HG03354 (cell line): ENCODE measurements at regions not wholly inside any gene's neighbourhood (a gene's known extent, or its start where the extent isn't known, plus 50 kb on each side); places are given as distances from the start of the nearest gene placed in this dataset.

ENCODE experiments used
- ATAC-seq: cut with Tn5 transposase; IDR thresholded peaks from one replicate; pipeline ENCODE4 v1.9.1; 2021; ENCODE audit warnings: mild to moderate bottlenecking; ENCODE audit not compliant: unreplicated experiment, poor library complexity, severe bottlenecking

- no peak for ATAC-seq
Observed at GRCh38 chr3:105923140-105923539, 54.3 kb upstream of the CBLB start.

- peak; percentile 66 for ATAC-seq
Observed at GRCh38 chr3:105927741-105928140, 58.9 kb upstream of the CBLB start.

- ATAC-seq: no peak
Observed at GRCh38 chr3:105930733-105931132, 61.9 kb upstream of the CBLB start.

GRCh38 chr3:105931500-105931899 is 62.7 kb upstream of the CBLB start:
- no peak for ATAC-seq

GRCh38 chr3:105933871-105934270 is 65.1 kb upstream of the CBLB start:
- no peak for ATAC-seq

- ATAC-seq: no peak
Observed at GRCh38 chr3:105938101-105938500, 69.3 kb upstream of the CBLB start.

GRCh38 chr3:105938806-105939205 is 70.0 kb upstream of the CBLB start:
- no peak for ATAC-seq

GRCh38 chr3:105944276-105944675 is 75.5 kb upstream of the CBLB start:
- ATAC-seq: no peak

- no peak for ATAC-seq
Observed at GRCh38 chr3:105944721-105945120, 75.9 kb upstream of the CBLB start.

- no peak for ATAC-seq
Observed at GRCh38 chr3:105948101-105948500, 79.3 kb upstream of the CBLB start.

- no peak for ATAC-seq
Observed at GRCh38 chr3:105950881-105951600, 82.2 kb upstream of the CBLB start.

- ATAC-seq: no peak
Observed at GRCh38 chr3:105953831-105954230, 85.0 kb upstream of the CBLB start.

- ATAC-seq: no peak
Observed at GRCh38 chr3:105956306-105956705, 87.5 kb upstream of the CBLB start.

- ATAC-seq: no peak
Observed at GRCh38 chr3:105957722-105958121, 88.9 kb upstream of the CBLB start.

GRCh38 chr3:105958237-105959000 is 89.6 kb upstream of the CBLB start:
- no peak for ATAC-seq

- ATAC-seq: no peak
Observed at GRCh38 chr3:105959851-105960250, 91.0 kb upstream of the CBLB start.

- no peak for ATAC-seq
Observed at GRCh38 chr3:105960381-105960780, 91.6 kb upstream of the CBLB start.

- no peak for ATAC-seq
Observed at GRCh38 chr3:105963161-105963560, 94.3 kb upstream of the CBLB start.

GRCh38 chr3:105965384-105965783 is 96.6 kb upstream of the CBLB start:
- ATAC-seq: no peak

GRCh38 chr3:105967117-105967516 is 98.3 kb upstream of the CBLB start:
- no peak for ATAC-seq

- no peak for ATAC-seq
Observed at GRCh38 chr3:105970283-105970682, 101.5 kb upstream of the CBLB start.
